PC-3 (cell line): ENCODE measurements at regions not wholly inside any gene's neighbourhood (a gene's known extent, or its start where the extent isn't known, plus 50 kb on each side); places are given as distances from the start of the nearest gene placed in this dataset.

ENCODE experiments used
- ATAC-seq: fragments of 200-7000 bp; cut with Tn5 transposase; 2 replicates; pipeline ENCODE4 v1.9.1; 2020; ENCODE audit warnings: mild to moderate bottlenecking, moderate library complexity
- BruUV-seq: library from RNA; stranded (reverse); fragments of 400-500 nt; replicated peaks from 2 replicates; lab custom pipeline; 2021; lab: Mats Ljungman, UMichigan
- CTCF ChIA-PET: fragments of 300-600 bp; sonication (Branson Sonifier 250); formaldehyde crosslinking; loops from one replicate; lab custom pipeline; 2022; ENCODE audit warnings: antibody characterized with exemption; lab: Charles Lee
- POLR2A ChIA-PET: fragments of 300-600 bp; sonication (Branson Sonifier 250); formaldehyde crosslinking; loops from one replicate; lab custom pipeline; 2022; ENCODE audit warnings: antibody characterized with exemption; ENCODE audit not compliant: unreplicated experiment; lab: Charles Lee
- DNase-seq: peaks from one replicate; pipeline ENCODE4 v3.0.0-alpha.2; 2015
- H2AFZ ChIP-seq: fragments of 300-600 bp; sonication (generic); 2 replicates; pipeline ENCODE4 v1.6.0; 2016; ENCODE audit warnings: antibody characterized with exemption, low read length
- H3F3A ChIP-seq: fragments of 300-600 bp; sonication (generic); one replicate; pipeline ENCODE4 v1.6.0; 2017; ENCODE audit warnings: antibody characterized with exemption, low read length, control low read depth, mild to moderate bottlenecking; ENCODE audit not compliant: unreplicated experiment
- H3K27ac ChIP-seq: fragments of 300-600 bp; sonication (generic); 2 replicates; pipeline ENCODE4 v1.5.1; 2016; ENCODE audit warnings: mild to moderate bottlenecking, low read length
- H3K27me3 ChIP-seq: fragments of 300-600 bp; sonication (generic); 2 replicates; pipeline ENCODE4 v1.6.1; 2016; ENCODE audit warnings: low read length, mixed read lengths
- H3K36me3 ChIP-seq: fragments of 300-600 bp; sonication (generic); 2 replicates; pipeline ENCODE4 v1.6.1; 2016; ENCODE audit warnings: low read depth, mixed run types, low read length, mixed read lengths
- H3K4me1 ChIP-seq: fragments of 300-600 bp; sonication (generic); 2 replicates; pipeline ENCODE4 v1.5.1; 2016; ENCODE audit warnings: low read length; ENCODE audit not compliant: insufficient read depth
- H3K4me2 ChIP-seq: fragments of 300-600 bp; sonication (generic); 2 replicates; pipeline ENCODE4 v1.6.0; 2016; ENCODE audit warnings: low read length
- H3K4me3 ChIP-seq: fragments of 300-600 bp; sonication (generic); 2 replicates; pipeline ENCODE4 v1.5.1; 2016; ENCODE audit warnings: mild to moderate bottlenecking, low read length, mixed read lengths
- H3K79me2 ChIP-seq: fragments of 300-600 bp; sonication (generic); 2 replicates; pipeline ENCODE4 v1.6.1; 2017; ENCODE audit warnings: low read length, mixed read lengths
- H3K9ac ChIP-seq: fragments of 300-600 bp; sonication (generic); 2 replicates; pipeline ENCODE4 v1.6.0; 2016; ENCODE audit warnings: mild to moderate bottlenecking, low read length
- H3K9me2 ChIP-seq: fragments of 300-600 bp; sonication (generic); replicated peaks from 2 replicates; pipeline ENCODE4 v1.6.1; 2016; ENCODE audit warnings: mixed run types, low read length, mixed read lengths
- H3K9me3 ChIP-seq: fragments of 300-600 bp; sonication (generic); 2 replicates; pipeline ENCODE4 v1.6.1; 2016; ENCODE audit warnings: low read length, mixed read lengths
- H4K20me1 ChIP-seq: fragments of 300-600 bp; sonication (generic); 2 replicates; pipeline ENCODE4 v1.6.1; 2016; ENCODE audit warnings: low read length, mixed read lengths
- CTCF ChIP-seq: fragments of 300-600 bp; sonication (generic); conservative IDR thresholded peaks from 2 replicates; pipeline ENCODE4 v1.5.1; 2017; ENCODE audit warnings: antibody characterized with exemption, low read depth, mild to moderate bottlenecking, low read length
- EZH2 ChIP-seq: fragments of 300-600 bp; sonication (generic); IDR thresholded peaks from one replicate; pipeline ENCODE4 v1.6.1; 2017; ENCODE audit warnings: antibody characterized with exemption, mild to moderate bottlenecking, low read length; ENCODE audit not compliant: unreplicated experiment
- EZH2phosphoT487 ChIP-seq: fragments of 300-600 bp; sonication (generic); IDR thresholded peaks from 2 replicates; pipeline ENCODE4 v1.6.1; 2018; ENCODE audit warnings: mild to moderate bottlenecking, antibody characterized with exemption, low read length, borderline replicate concordance
- intact Hi-C: fragments of 100-400 bp; cut with micrococcal nuclease; formaldehyde crosslinking; loops from 2 replicates; pipeline ENCODE4 v1.9.0; 2023

GRCh38 chr15:87419344-87419743 lies 837.2 kb downstream of the NTRK3 start:
- no peak for ATAC-seq
- H3K9ac ChIP-seq, result no peak overlapping the region
- no peaks in the 10 kb centered on the region for H3K4me1 ChIP-seq
- no peaks in the 10 kb centered on the region for H4K20me1 ChIP-seq
- TF ChIP-seq EZH2, result no peak
- TF ChIP-seq EZH2phosphoT487, result no peak
- CTCF ChIA-PET, result no interaction called here
- no peaks in the 10 kb centered on the region for H3K9me3 ChIP-seq
- no peaks in the 10 kb centered on the region for H3K79me2 ChIP-seq
- no peak overlapping the region for H3K27ac ChIP-seq
- no peak overlapping the region for H2AFZ ChIP-seq
- no peaks in the 10 kb centered on the region for H3K36me3 ChIP-seq
- H3K9me2 ChIP-seq, result no peaks in the 10 kb centered on the region
- no peak overlapping the region for H3K4me3 ChIP-seq
- POLR2A ChIA-PET, result no interaction called here
- DNase-seq, result no peak
- intact Hi-C loops, result no loop called here
- H3K4me2 ChIP-seq, result no peak overlapping the region
- H3F3A ChIP-seq, result no peaks in the 10 kb centered on the region
- BruUV-seq, result no TSS peak
- H3K27me3 ChIP-seq, result no peaks in the 10 kb centered on the region

DNA sequence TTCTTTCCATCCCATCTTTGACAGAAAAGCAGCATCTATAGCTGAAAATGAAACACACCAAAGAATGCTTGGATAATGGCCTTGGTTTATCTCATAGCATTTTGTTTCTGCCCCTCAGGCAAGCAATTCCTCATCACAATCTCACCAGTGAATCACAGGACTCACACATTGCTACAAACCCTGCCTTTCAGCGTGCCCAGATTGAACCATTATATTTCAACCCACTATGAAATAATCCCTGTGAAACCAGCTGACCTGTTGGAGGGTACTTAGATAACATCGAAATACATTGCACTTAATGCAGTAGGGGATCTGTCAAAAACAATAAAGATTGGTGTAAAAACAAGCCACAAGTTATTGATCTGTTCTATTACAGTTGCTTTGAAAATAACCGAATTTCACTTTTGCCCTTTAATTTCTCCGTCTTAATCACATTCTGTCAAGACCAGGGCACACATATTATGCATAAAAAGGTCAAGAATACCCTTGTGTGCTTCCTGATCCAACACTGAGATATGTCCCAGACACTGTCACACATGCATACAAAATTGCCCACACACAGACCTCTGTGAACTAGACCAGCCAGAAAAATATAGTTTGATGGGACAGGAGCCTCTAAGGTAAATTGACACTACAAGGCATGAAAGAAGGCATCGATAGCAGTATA lies 839.8 kb downstream of the NTRK3 start:
- no peaks in the 10 kb centered on the region for H3K79me2 ChIP-seq
- H3K4me1 ChIP-seq, result no peaks in the 10 kb centered on the region
- intact Hi-C loops, result no loop called here
- no peak overlapping the region for H3K4me3 ChIP-seq
- no peak overlapping the region for H2AFZ ChIP-seq
- H3K9me2 ChIP-seq, result no peaks in the 10 kb centered on the region
- no peaks in the 10 kb centered on the region for H4K20me1 ChIP-seq
- H3K27ac ChIP-seq, result no peak overlapping the region
- TF ChIP-seq EZH2phosphoT487 (no peak), CTCF (no peak), EZH2 (no peak)
- H3K27me3 ChIP-seq, result no peaks in the 10 kb centered on the region
- no peaks in the 10 kb centered on the region for H3K9me3 ChIP-seq
- H3K4me2 ChIP-seq, result no peak overlapping the region
- ChIA-PET CTCF (no interaction called here), POLR2A (no interaction called here)
- DNase-seq (no peak), ATAC-seq (no peak)
- H3K36me3 ChIP-seq, result no peaks in the 10 kb centered on the region
- no peaks in the 10 kb centered on the region for H3F3A ChIP-seq
- H3K9ac ChIP-seq, result no peak overlapping the region
- no TSS peak for BruUV-seq

GRCh38 chr15:87408902-87409301 lies 847.6 kb downstream of the NTRK3 start:
- H4K20me1 ChIP-seq, result no peaks in the 10 kb centered on the region
- H3K9me3 ChIP-seq, result no peaks in the 10 kb centered on the region
- BruUV-seq, result no TSS peak
- no peak overlapping the region for H3K4me3 ChIP-seq
- no peaks in the 10 kb centered on the region for H3K79me2 ChIP-seq
- no peaks in the 10 kb centered on the region for H3K9me2 ChIP-seq
- no peak for TF ChIP-seq EZH2
- no peak for TF ChIP-seq CTCF
- TF ChIP-seq EZH2phosphoT487, result no peak
- H3K27me3 ChIP-seq, result no peaks in the 10 kb centered on the region
- H3F3A ChIP-seq, result no peaks in the 10 kb centered on the region
- H3K9ac ChIP-seq, result no peak overlapping the region
- no peak overlapping the region for H3K4me2 ChIP-seq
- H3K4me1 ChIP-seq, result no peaks in the 10 kb centered on the region
- CTCF ChIA-PET, result no interaction called here
- ATAC-seq, result no peak
- no peak overlapping the region for H3K27ac ChIP-seq
- intact Hi-C loops, result no loop called here
- H3K36me3 ChIP-seq, result no peaks in the 10 kb centered on the region
- DNase-seq, result no peak
- no peak overlapping the region for H2AFZ ChIP-seq
- POLR2A ChIA-PET, result no interaction called here
